ENCODE measurements at regions not wholly inside any gene's neighbourhood (a gene's known extent, or its start where the extent isn't known, plus 50 kb on each side); places are given as distances from the start of the nearest gene placed in this dataset.

DNA sequence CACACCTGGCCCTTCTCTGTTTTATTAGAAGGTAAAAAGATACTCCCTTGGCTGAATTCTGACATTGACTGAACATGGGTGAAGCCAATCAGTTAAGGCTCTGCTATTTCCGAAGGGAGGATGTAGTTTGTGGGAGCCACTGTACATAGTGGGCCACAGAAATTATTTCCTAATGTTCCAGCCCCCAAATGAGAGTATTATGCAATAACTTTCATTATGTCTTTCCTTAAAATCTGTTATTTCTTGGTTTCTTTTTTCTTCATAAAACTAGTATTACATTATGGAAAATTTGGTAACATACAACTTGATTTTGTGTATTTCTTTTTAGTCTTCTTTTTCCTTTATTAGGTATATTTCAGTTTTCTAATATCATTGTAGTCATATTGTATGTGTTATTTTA is 51.9 kb upstream of the EP300 start:
- no peaks in the 10 kb centered on the region for H3K9me3 Mint-ChIP-seq
- CTCF ChIA-PET (ENCODE audit: partially characterized antibody): no interaction called here
- peaks cover 0 to 1% (median 0%) of the 10 kb centered on the region in 4 donors for H3K4me1 Mint-ChIP-seq

DNA sequence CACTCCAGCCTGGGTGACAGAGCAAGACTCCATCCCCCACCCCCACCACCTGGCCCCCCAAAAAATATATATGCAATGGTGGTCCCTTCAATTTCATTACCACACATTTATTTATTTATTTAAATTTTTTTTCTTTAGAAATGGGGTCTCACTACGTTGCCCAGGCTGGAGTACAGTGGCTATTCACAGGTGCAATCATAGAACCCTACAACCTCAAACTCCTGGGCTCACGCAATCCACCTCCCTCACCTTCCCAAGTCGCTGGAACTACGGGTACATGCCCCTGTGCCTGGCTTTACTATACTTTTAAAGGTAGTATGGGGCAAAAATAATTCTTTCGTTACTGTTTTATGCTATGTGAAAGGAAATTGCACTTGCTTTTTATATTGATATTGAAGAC is 50.9 kb upstream of the EP300 start:
- H3K27ac Mint-ChIP-seq: no peak overlapping the region
- ChIA-PET CTCF (ENCODE audit: partially characterized antibody) (no interaction called here), POLR2A (ENCODE audit: partially characterized antibody) (no interaction called here)
- no peaks in the 10 kb centered on the region for H3K9me3 ChIP-seq (ENCODE audit: control insufficient read depth in 1 of 2, low read length in 2 of 2)
- no peak overlapping the region for H3K4me3 Mint-ChIP-seq
- H3K4me1 ChIP-seq (ENCODE audit: insufficient read depth, low read length): no peaks in the 10 kb centered on the region
- H3K27me3 Mint-ChIP-seq: peaks cover 0 to 8% of the 10 kb centered on the region in 2 donors
- DNase-seq: no peak
- H3K36me3 ChIP-seq (ENCODE audit: insufficient read depth, low read length): no peaks in the 10 kb centered on the region
- no peak overlapping the region for H3K4me3 ChIP-seq (ENCODE audit: low read length in 2 of 2)
- H3K27ac ChIP-seq (ENCODE audit: low read depth, low read length): no peak overlapping the region
- no peaks in the 10 kb centered on the region for H3K27me3 ChIP-seq (ENCODE audit: insufficient read depth, low read length)
- H3K9me3 Mint-ChIP-seq: no peaks in the 10 kb centered on the region
- no peaks in the 10 kb centered on the region for H3K36me3 Mint-ChIP-seq
- peaks cover 0 to 1% (median 0%) of the 10 kb centered on the region in 4 donors for H3K4me1 Mint-ChIP-seq
- intact Hi-C loops (cut with micrococcal nuclease): no loop called here

More for the DNA sequence above, 51.9 kb upstream of the EP300 start:
- H3K27me3 Mint-ChIP-seq: peaks cover 0 to 8% of the 10 kb centered on the region in 2 donors
- Histone ChIP-seq H3K4me3 (ENCODE audit: low read length in 2 of 2) (no peak overlapping the region), H3K27ac (ENCODE audit: low read depth, low read length) (no peak overlapping the region), H3K36me3 (ENCODE audit: insufficient read depth, low read length) (no peaks in the 10 kb centered on the region), H3K9me3 (ENCODE audit: control insufficient read depth in 1 of 2, low read length in 2 of 2) (no peaks in the 10 kb centered on the region), H3K27me3 (ENCODE audit: insufficient read depth, low read length) (no peaks in the 10 kb centered on the region), H3K4me1 (ENCODE audit: insufficient read depth, low read length) (no peaks in the 10 kb centered on the region)
- intact Hi-C loops (cut with micrococcal nuclease): no loop called here
- POLR2A ChIA-PET (ENCODE audit: partially characterized antibody): no interaction called here
- H3K4me3 Mint-ChIP-seq: no peak overlapping the region
- H3K36me3 Mint-ChIP-seq: no peaks in the 10 kb centered on the region
- H3K27ac Mint-ChIP-seq: peak overlapping the region in 1 of 7 donors; percentile 43
- DNase-seq: no peak

Measured in CD4-positive, alpha-beta memory T cell (primary cell).